IMR-90 (cell line): ENCODE measurements at regions not wholly inside any gene's neighbourhood (a gene's known extent, or its start where the extent isn't known, plus 50 kb on each side); places are given as distances from the start of the nearest gene placed in this dataset.
"Not testable (repeated sequence)": the region's sequence is repeated elsewhere in the genome, so short reads cannot be mapped to it uniquely, and the experiment has no call there.

Experiments
- ATAC-seq: fragments of 200-7000 bp; cut with Tn5 transposase; 2 replicates; pipeline ENCODE4 v1.9.1; 2020; ENCODE audit warnings: low read depth, mild to moderate bottlenecking, moderate library complexity
- BruUV-seq: library from RNA; stranded (reverse); fragments of 400-500 nt; replicated peaks from 2 replicates; lab custom pipeline; 2021; lab: Mats Ljungman, UMichigan
- CTCF ChIA-PET: fragments of 300-600 bp; formaldehyde crosslinking; extraction: SDS; loops from one replicate; lab custom pipeline; 2021; ENCODE audit warnings: antibody characterized with exemption; lab: Yijun Ruan, JAX
- POLR2A ChIA-PET: fragments of 300-600 bp; sonication (Branson Sonifier 250); formaldehyde crosslinking; loops from one replicate; lab custom pipeline; 2022; ENCODE audit warnings: antibody characterized with exemption; ENCODE audit not compliant: unreplicated experiment; lab: Charles Lee
- DNase-seq: peaks from one replicate; pipeline ENCODE4 v3.0.0; 2013
- H2AFZ ChIP-seq: replicated peaks from 2 replicates; pipeline ENCODE3; 2013; ENCODE audit warnings: low read length, mild to moderate bottlenecking; ENCODE audit not compliant: poor library complexity
- H2AK5ac ChIP-seq: 2 replicates; pipeline ENCODE4 v1.6.1; 2013; ENCODE audit warnings: low read depth, low read length, inconsistent platforms
- H2AK9ac ChIP-seq: replicated peaks from 2 replicates; pipeline ENCODE3; 2013; ENCODE audit warnings: mild to moderate bottlenecking, low read depth, low read length, moderate library complexity; ENCODE audit not compliant: poor library complexity
- H2BK120ac ChIP-seq: 2 replicates; pipeline ENCODE4 v1.6.1; 2013; ENCODE audit warnings: low read depth, low read length, inconsistent platforms
- H2BK15ac ChIP-seq: 3 replicates; pipeline ENCODE4 v1.6.1; 2013; ENCODE audit warnings: low read depth, low read length, inconsistent platforms
- H2BK20ac ChIP-seq: 2 replicates; pipeline ENCODE4 v1.6.1; 2013; ENCODE audit warnings: low read depth, mild to moderate bottlenecking, inconsistent platforms, low read length, moderate library complexity
- H2BK5ac ChIP-seq: 2 replicates; pipeline ENCODE4 v1.6.1; 2013; ENCODE audit warnings: mild to moderate bottlenecking, low read depth, low read length, inconsistent platforms; ENCODE audit not compliant: poor library complexity, severe bottlenecking
- H3K14ac ChIP-seq: replicated peaks from 2 replicates; pipeline ENCODE4 v1.6.1; 2013; ENCODE audit warnings: low read depth, low read length, inconsistent platforms
- H3K18ac ChIP-seq: 2 replicates; pipeline ENCODE4 v1.6.1; 2013; ENCODE audit warnings: low read depth, low read length, control low read depth
- H3K23ac ChIP-seq: 2 replicates; pipeline ENCODE4 v1.6.1; 2013; ENCODE audit warnings: low read depth, low read length, inconsistent platforms
- H3K27ac ChIP-seq: 2 replicates; pipeline ENCODE4 v1.5.1; 2013; ENCODE audit warnings: mild to moderate bottlenecking, control low read depth, low read length; ENCODE audit not compliant: insufficient read depth
- H3K27me3 ChIP-seq: 2 replicates; pipeline ENCODE4 v1.6.1; 2013; ENCODE audit warnings: low read length; ENCODE audit not compliant: control insufficient read depth, insufficient read depth
- H3K36me3 ChIP-seq: 2 replicates; pipeline ENCODE4 v1.6.1; 2013; ENCODE audit warnings: low read length, mixed read lengths; ENCODE audit not compliant: control insufficient read depth, insufficient read depth
- H3K4ac ChIP-seq: 2 replicates; pipeline ENCODE4 v1.6.1; 2013; ENCODE audit warnings: low read depth, low read length, inconsistent platforms
- H3K4me1 ChIP-seq: 2 replicates; pipeline ENCODE4 v1.6.1; 2013; ENCODE audit warnings: low read length, mixed read lengths; ENCODE audit not compliant: control insufficient read depth, insufficient read depth
- H3K4me2 ChIP-seq: 2 replicates; pipeline ENCODE4 v1.6.1; 2013; ENCODE audit warnings: low read depth, mild to moderate bottlenecking, control low read depth, low read length, moderate library complexity
- H3K4me3 ChIP-seq: 2 replicates; pipeline ENCODE4 v1.5.1; 2013; ENCODE audit warnings: low read depth, mild to moderate bottlenecking, control low read depth, low read length, moderate library complexity; ENCODE audit not compliant: insufficient read depth
- H3K56ac ChIP-seq: 2 replicates; pipeline ENCODE4 v1.6.1; 2013; ENCODE audit warnings: low read length, inconsistent platforms; ENCODE audit not compliant: insufficient read depth; ENCODE audit errors: extremely low read depth
- H3K79me1 ChIP-seq, 2 experiments: 2 replicates each; pipeline ENCODE4 v1.6.1; 2013; ENCODE audit warnings: low read length in 2 of 2, inconsistent platforms in 1 of 2, low read depth in 1 of 2
- H3K9ac ChIP-seq: 2 replicates; pipeline ENCODE4 v1.6.1; 2013; ENCODE audit warnings: low read depth, low read length, control low read depth
- H3K9me1 ChIP-seq: 2 replicates; pipeline ENCODE4 v1.6.1; 2013; ENCODE audit warnings: low read length, inconsistent platforms; ENCODE audit not compliant: insufficient read depth
- H3K9me3 ChIP-seq: 2 replicates; pipeline ENCODE4 v1.6.1; 2013; ENCODE audit warnings: low read length; ENCODE audit not compliant: control insufficient read depth, insufficient read depth
- H4K20me1 ChIP-seq: 2 replicates; pipeline ENCODE4 v1.6.1; 2013; ENCODE audit warnings: low read length, inconsistent platforms; ENCODE audit not compliant: insufficient read depth
- H4K5ac ChIP-seq: 2 replicates; pipeline ENCODE4 v1.6.1; 2013; ENCODE audit warnings: mild to moderate bottlenecking, low read depth, low read length, control low read depth
- H4K8ac ChIP-seq, 2 experiments: 2 replicates each; pipeline ENCODE4 v1.6.1; 2013; ENCODE audit warnings: low read depth in 2 of 2, low read length in 2 of 2, control low read depth in 1 of 2, inconsistent platforms in 1 of 2
- H4K91ac ChIP-seq: 2 replicates; pipeline ENCODE4 v1.6.1; 2013; ENCODE audit warnings: low read depth, low read length, inconsistent platforms; ENCODE audit not compliant: insufficient read depth
- MAFK ChIP-seq: IDR thresholded peaks from 2 replicates; pipeline ENCODE4 v1.6.1; 2012; ENCODE audit warnings: low read depth, low read length, improper control_type of control experiment
- RFX5 ChIP-seq: IDR thresholded peaks from 2 replicates; pipeline ENCODE4 v1.8.0; 2012; ENCODE audit warnings: low read depth, mild to moderate bottlenecking, low read length, moderate library complexity
- SMC3 ChIP-seq: fragments of 150-350 bp; IDR thresholded peaks from 2 replicates; pipeline ENCODE4 v1.6.1; 2016; ENCODE audit warnings: low read depth, mild to moderate bottlenecking, antibody characterized with exemption, low read length, moderate library complexity
- WGBS, 2 experiments: methylation state at CpG; one replicate each; pipeline versions ENCODE4 v1.1.5 to v1.1.7; 2013; ENCODE audit warnings: missing lambda C conversion rate in 2 of 2; ENCODE audit not compliant: insufficient read length in 1 of 2; ENCODE audit errors: extremely low coverage in 2 of 2; 5-methylcytosine and 5-hydroxymethylcytosine counted together
- dilution Hi-C: fragments of 300-500 bp; cut with HindIII; formaldehyde crosslinking; loops from one replicate; pipeline ENCODE4 v1.14.3; 2018; ENCODE audit warnings: low sequenced_read_pairs; ENCODE audit not compliant: unreplicated experiment
- in situ Hi-C: fragments of 300-500 bp; cut with MboI; formaldehyde crosslinking; loops from 3 replicates; pipeline ENCODE4 v1.14.3; 2019; ENCODE audit warnings: low sequenced_read_pairs, inconsistent platforms, mixed read lengths
- intact Hi-C: fragments of 100-400 bp; cut with micrococcal nuclease; formaldehyde crosslinking; loops from 2 replicates; pipeline ENCODE4 v1.10.0; 2022
- TF ChIP-seq, protein P1 (sequence below): fragments of 150-350 bp; IDR thresholded peaks from 2 replicates; pipeline ENCODE4 v1.6.1; 2016; ENCODE audit warnings: low read depth, mild to moderate bottlenecking, low read length, moderate library complexity, borderline replicate concordance

DNA sequence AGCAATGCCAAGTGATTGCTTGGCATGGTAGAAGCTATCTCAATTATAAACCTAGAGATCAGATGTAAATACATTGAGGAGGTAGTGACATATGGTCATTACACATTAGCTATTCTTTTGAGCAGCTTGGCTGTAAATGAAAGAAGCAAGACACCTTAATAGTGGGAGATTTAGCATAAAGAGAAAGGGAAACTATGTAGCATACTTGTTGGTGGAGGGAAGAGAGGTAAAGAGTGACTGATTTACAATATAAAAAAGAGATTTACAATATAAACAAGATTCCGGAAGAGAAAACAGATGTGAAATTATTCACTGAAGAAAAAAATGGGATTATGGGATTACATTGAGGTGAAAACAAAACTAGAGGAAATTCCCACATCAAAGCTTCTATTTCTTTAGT, 2009.6 kb downstream of the OLFM4 start:
- WGBS, 2 experiments: no CpG with 5 or more reads among the region's 1 CpG
- no peak overlapping the region for H3K4ac ChIP-seq
- POLR2A ChIA-PET: no interaction called here

DNA sequence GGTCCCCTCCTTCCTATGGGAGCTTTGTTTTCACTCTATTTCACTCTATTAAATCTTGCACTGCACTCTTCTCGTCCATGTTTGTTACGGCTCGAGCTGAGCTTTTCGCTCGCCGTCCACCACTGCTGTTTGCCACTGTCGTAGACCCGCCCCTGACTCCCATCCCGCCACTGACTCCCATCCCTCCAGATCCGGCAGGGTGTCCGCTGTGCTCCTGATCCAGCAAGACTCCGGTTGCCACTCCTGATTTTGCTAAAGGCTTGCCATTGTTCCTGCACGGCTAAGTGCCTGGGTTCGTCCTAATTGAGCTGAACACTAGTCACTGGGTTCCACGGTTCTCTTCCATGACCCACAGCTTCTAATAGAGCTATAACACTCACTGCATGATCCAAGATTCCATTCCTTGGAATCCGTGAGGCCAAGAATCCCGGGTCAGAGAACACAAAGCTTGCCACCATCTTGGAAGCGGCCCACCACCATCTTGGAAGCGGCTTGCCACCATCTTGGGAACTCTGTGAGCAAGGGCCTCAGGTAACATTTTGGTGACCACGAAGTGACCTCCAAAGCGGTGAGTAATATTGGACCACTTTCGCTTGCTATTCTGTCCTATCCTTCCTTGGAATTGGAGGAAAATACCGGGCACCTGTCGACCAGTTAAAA, 2025.4 kb downstream of the OLFM4 start:
- ATAC-seq, H4K20me1 ChIP-seq, H3K56ac ChIP-seq, H3K4me1 ChIP-seq, H2BK5ac ChIP-seq, H3K14ac ChIP-seq, H3K9ac ChIP-seq, H3K79me1 ChIP-seq, H3K27ac ChIP-seq, BruUV-seq, CTCF ChIA-PET, H3K36me3 ChIP-seq, DNase-seq, H3K4me3 ChIP-seq, H3K23ac ChIP-seq, H2BK20ac ChIP-seq, H4K91ac ChIP-seq, H3K4me2 ChIP-seq, H3K4ac ChIP-seq, H4K5ac ChIP-seq, H2BK15ac ChIP-seq, intact Hi-C loops, in situ Hi-C loops, H2AK5ac ChIP-seq, dilution Hi-C loops, POLR2A ChIA-PET, H3K18ac ChIP-seq, H3K9me1 ChIP-seq, H4K8ac ChIP-seq, H2BK120ac ChIP-seq, H2AK9ac ChIP-seq, H3K27me3 ChIP-seq, H2AFZ ChIP-seq, H3K9me3 ChIP-seq: not testable (repeated sequence)
- 65% methylated on average over 5 of the region's 24 CpGs; no CpG with 5 or more reads in 1 of the 2 experiments for WGBS, 2 experiments

More for the DNA sequence above, 2009.6 kb downstream of the OLFM4 start:
- Histone ChIP-seq H3K36me3 (no peaks in the 10 kb centered on the region), H2BK20ac (no peak overlapping the region), H2AK5ac (no peak overlapping the region), H2BK5ac (no peak overlapping the region), H3K9ac (no peak overlapping the region), H3K4me2 (no peak overlapping the region), H3K18ac (no peak overlapping the region), H3K4me3 (no peak overlapping the region), H3K4me1 (no peaks in the 10 kb centered on the region), H4K20me1 (no peaks in the 10 kb centered on the region), H3K23ac (no peak overlapping the region), H3K9me1 (no peaks in the 10 kb centered on the region), H2AK9ac (no peak overlapping the region), H3K14ac (no peak overlapping the region), H4K91ac (no peak overlapping the region), H3K9me3 (0 out of 2 replicates have a peak, but pooled peaks cover 3% of the 10 kb centered on the region), H3K79me1 (no peaks in the 10 kb centered on the region), H2BK120ac (no peak overlapping the region), H2BK15ac (no peak overlapping the region), H4K5ac (no peak overlapping the region), H3K27ac (no peak overlapping the region), H4K8ac (no peak overlapping the region), H3K27me3 (no peaks in the 10 kb centered on the region), H3K56ac (no peak overlapping the region), H2AFZ (no peak overlapping the region)
- dilution Hi-C loops (no loop called here), intact Hi-C loops (no loop called here), in situ Hi-C loops (no loop called here)
- CTCF ChIA-PET: interaction anchor here (0.5 kb wide), 1 partner anchor 65 kb away, joined by 5 read pairs; no protein-coding TSS in a partner anchor
- no peak for TF ChIP-seq RFX5
- TF ChIP-seq, protein P1, sequence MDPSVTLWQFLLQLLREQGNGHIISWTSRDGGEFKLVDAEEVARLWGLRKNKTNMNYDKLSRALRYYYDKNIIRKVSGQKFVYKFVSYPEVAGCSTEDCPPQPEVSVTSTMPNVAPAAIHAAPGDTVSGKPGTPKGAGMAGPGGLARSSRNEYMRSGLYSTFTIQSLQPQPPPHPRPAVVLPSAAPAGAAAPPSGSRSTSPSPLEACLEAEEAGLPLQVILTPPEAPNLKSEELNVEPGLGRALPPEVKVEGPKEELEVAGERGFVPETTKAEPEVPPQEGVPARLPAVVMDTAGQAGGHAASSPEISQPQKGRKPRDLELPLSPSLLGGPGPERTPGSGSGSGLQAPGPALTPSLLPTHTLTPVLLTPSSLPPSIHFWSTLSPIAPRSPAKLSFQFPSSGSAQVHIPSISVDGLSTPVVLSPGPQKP: no peak
- TF ChIP-seq SMC3: no peak
- no peak for TF ChIP-seq MAFK
- DNase-seq (no peak), ATAC-seq (no peak)
- no TSS peak for BruUV-seq
